Right lobe of liver (tissue), 6 donors: ENCODE measurements at regions not wholly inside any gene's neighbourhood (a gene's known extent, or its start where the extent isn't known, plus 50 kb on each side); places are given as distances from the start of the nearest gene placed in this dataset.

Source experiments
- ATAC-seq, 4 donors: fragments of 200-7000 bp; cut with Tn5 transposase; one replicate each; pipeline ENCODE4 v1.9.1; 2020; ENCODE audit warnings: mild to moderate bottlenecking in 4 of 4, moderate library complexity in 4 of 4
- DNase-seq, 3 donors: peaks; one replicate each; pipeline ENCODE4 v3.0.0-alpha.2; 2020
- H3K27ac ChIP-seq, 3 donors: fragments of 200-600 bp; one replicate each; pipeline ENCODE4 v1.8.0; 2022
- H3K27me3 ChIP-seq, 2 donors: fragments of 200-600 bp; one replicate each; pipeline ENCODE4 v1.8.0; 2022
- H3K36me3 ChIP-seq, 4 donors: fragments of 200-600 bp; sonication (generic) in 1 of 4; one replicate each; pipeline versions ENCODE4 v1.5.1 to v1.8.0; 2017 to 2022; ENCODE audit warnings: control low read depth in 1 of 4
- H3K4me1 ChIP-seq, 4 donors: fragments of 200-600 bp; sonication (generic) in 1 of 4; one replicate each; pipeline versions ENCODE4 v1.5.1 to v1.8.0; 2017 to 2022; ENCODE audit warnings: control low read depth in 1 of 4
- H3K4me3 ChIP-seq, 3 donors: fragments of 200-600 bp; one replicate each; pipeline ENCODE4 v1.8.0; 2022
- H3K9me3 ChIP-seq, 4 donors: fragments of 200-600 bp; sonication (generic) in 1 of 4; one replicate each; pipeline versions ENCODE4 v1.5.1 to v1.8.0; 2017 to 2022; ENCODE audit warnings: control low read depth in 1 of 4
- POLR2A ChIP-seq: fragments of 450-650 bp; IDR thresholded peaks from one replicate; pipeline ENCODE4 v1.6.1; 2017; ENCODE audit warnings: antibody characterized with exemption, mild to moderate bottlenecking
- WGBS: methylation state at CpG from one replicate; pipeline ENCODE4 v1.1.6; 2018; ENCODE audit warnings: low coverage, low lambda C conversion rate; ENCODE audit not compliant: insufficient coverage; ENCODE audit errors: missing lambda C conversion rate; 5-methylcytosine and 5-hydroxymethylcytosine counted together
- intact Hi-C, 2 donors: fragments of 100-400 bp; cut with DNase I; formaldehyde crosslinking; loops; one replicate each; pipeline versions ENCODE4 v1.11.2 to v1.14.1; 2022
- TF ChIP-seq, protein P1 (sequence below), 4 donors: fragments of 200-600 bp in 3 of 4; fragments of 450-650 bp in 1 of 4; IDR thresholded peaks; one replicate each; pipeline versions ENCODE4 v1.5.1 to v1.8.0; 2016 to 2022; ENCODE audit warnings: antibody characterized with exemption in 4 of 4, mild to moderate bottlenecking in 2 of 4
- donor health status: DM: no; HTN: yes; CAD: no.
- donor health status: DM: no; HTN: no; CAD: no.
- donor health status: DM: no; HTN: no; CAD: no.
- donor health status: DM: no; HTN: yes; CAD: no.
- donor health status: DM: no; HTN: yes; CAD: no.

DNA sequence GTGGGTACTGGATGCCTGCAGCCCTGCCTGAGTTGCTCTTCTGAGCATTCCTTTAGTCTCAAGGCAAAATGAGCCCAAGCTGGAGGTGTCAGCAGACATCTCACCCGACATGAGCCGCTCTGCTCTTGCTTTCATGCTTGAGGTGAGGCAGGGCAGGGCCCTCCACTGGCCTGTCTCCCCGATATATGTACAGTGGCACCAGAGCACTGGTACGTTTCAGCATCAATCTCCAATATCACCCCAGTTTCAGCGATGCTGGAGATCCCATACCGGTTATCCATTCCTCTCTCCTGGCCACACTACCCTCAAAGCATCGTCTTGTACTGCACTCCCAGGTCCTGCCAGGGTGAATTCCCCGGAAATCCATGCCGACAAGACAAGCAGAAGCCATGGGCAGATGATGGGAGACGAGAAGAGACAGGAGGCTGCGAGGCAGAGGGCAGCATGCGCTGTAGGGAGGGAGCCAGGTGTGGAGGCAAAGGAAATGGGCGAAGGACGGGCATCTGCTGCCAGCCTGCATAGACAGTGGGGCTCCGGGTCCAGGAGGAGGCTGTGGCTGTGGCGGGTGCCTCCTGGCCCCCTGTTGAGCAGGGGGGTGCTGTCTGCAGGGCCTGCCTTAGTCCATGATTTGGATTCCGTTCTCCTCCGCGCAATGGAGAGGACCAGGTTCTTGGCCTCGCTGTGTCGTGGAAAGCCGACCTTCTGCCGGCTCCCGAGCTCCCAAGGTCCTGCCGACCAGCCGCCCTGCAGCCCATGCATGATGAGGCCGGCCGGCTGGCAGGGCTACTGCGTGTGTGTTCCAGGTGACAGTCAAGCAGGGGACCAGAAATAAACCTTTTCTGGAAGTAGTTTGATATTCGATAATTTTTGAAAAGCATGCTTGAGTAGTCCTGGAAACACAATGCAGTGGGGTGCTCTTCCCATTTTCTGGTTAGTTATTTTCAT is 152.2 kb upstream of the IRX2 start:
- no peak for ATAC-seq
- no peak overlapping the region for H3K4me3 ChIP-seq
- WGBS, result 53% methylated on average over 12 of the region's 30 CpGs
- no peaks in the 10 kb centered on the region for H3K9me3 ChIP-seq
- H3K4me1 ChIP-seq, result no peaks in the 10 kb centered on the region
- TF ChIP-seq POLR2A, result no peak
- TF ChIP-seq, protein P1, sequence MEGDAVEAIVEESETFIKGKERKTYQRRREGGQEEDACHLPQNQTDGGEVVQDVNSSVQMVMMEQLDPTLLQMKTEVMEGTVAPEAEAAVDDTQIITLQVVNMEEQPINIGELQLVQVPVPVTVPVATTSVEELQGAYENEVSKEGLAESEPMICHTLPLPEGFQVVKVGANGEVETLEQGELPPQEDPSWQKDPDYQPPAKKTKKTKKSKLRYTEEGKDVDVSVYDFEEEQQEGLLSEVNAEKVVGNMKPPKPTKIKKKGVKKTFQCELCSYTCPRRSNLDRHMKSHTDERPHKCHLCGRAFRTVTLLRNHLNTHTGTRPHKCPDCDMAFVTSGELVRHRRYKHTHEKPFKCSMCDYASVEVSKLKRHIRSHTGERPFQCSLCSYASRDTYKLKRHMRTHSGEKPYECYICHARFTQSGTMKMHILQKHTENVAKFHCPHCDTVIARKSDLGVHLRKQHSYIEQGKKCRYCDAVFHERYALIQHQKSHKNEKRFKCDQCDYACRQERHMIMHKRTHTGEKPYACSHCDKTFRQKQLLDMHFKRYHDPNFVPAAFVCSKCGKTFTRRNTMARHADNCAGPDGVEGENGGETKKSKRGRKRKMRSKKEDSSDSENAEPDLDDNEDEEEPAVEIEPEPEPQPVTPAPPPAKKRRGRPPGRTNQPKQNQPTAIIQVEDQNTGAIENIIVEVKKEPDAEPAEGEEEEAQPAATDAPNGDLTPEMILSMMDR (IDR thresholded peaks at IDR 0.05), result no peak
- peak in 1 of 3 donors; percentile 28 for DNase-seq
- no peak overlapping the region for H3K27ac ChIP-seq
- no peaks in the 10 kb centered on the region for H3K27me3 ChIP-seq
- intact Hi-C loops, result no loop called here
- H3K36me3 ChIP-seq, result no peaks in the 10 kb centered on the region

DNA sequence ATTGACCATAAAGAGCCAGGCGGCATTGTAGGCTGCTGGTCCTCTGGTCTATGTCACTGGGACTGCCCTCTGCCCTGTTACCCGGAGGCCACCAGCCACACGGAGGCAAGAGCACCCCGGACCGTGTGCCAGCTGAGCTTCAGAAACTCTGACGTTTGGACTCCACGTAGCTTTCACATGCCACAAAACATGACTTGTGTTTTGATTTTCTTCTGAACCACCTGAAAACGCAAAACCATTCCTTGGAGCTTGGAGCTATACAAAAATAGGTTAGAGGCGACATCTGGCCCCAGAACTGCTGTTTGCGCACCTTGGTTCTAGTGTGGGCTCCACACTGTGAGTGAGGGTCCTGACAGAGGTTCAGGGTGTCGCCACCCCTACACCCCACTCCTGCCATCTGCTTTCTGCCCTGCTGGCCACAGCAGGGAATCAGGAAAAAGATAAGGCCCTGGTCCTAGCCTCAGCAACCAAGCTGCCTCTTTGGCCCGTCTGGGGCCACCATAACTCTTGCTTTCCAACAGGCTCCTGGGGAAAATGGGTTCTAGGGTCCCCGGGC is 151.3 kb upstream of the IRX2 start:
- peak in 1 of 3 donors; percentile 23 for DNase-seq
- intact Hi-C loops, result no loop called here

DNA sequence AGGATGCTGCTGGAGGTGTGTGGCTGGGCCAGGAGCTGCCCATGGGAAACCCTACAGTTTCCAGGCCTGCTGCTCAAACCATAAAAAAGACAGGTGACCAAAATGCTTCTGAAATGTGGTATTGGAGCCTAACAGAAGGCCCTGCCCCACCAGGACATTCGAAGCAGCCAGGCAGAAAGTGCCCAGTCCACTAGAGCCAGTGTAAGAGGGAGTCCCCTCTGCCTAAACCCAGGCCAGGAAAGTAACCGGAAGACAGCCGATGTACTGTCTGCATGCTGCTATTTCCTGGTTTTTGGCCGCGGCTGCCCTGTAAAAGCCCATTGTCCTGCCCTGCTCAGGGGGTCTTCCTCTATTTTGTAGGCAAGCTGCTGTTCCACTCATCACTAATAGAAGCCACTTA is 150.7 kb upstream of the IRX2 start:
- no peaks in the 10 kb centered on the region for H3K36me3 ChIP-seq
- TF ChIP-seq, protein P1 (IDR thresholded peaks at IDR 0.05), result no peak
- no peak for TF ChIP-seq POLR2A
- H3K9me3 ChIP-seq, result no peaks in the 10 kb centered on the region
- 44% methylated on average over 2 of the region's 5 CpGs for WGBS
- H3K4me1 ChIP-seq, result no peaks in the 10 kb centered on the region
- H3K4me3 ChIP-seq, result no peak overlapping the region
- DNase-seq (peak in 1 of 3 donors; percentile 7), ATAC-seq (no peak)
- no peak overlapping the region for H3K27ac ChIP-seq
- no peaks in the 10 kb centered on the region for H3K27me3 ChIP-seq
- intact Hi-C loops, result no loop called here

More for the DNA sequence above, 151.3 kb upstream of the IRX2 start:
- Histone ChIP-seq H3K36me3 (no peaks in the 10 kb centered on the region), H3K27me3 (no peaks in the 10 kb centered on the region), H3K27ac (no peak overlapping the region), H3K9me3 (no peaks in the 10 kb centered on the region), H3K4me1 (no peaks in the 10 kb centered on the region), H3K4me3 (no peak overlapping the region)
- TF ChIP-seq, protein P1 (IDR thresholded peaks at IDR 0.05), result no peak
- TF ChIP-seq POLR2A, result no peak
- WGBS, result 67% methylated on average over 11 of the region's 13 CpGs
- ATAC-seq, result no peak

DNA sequence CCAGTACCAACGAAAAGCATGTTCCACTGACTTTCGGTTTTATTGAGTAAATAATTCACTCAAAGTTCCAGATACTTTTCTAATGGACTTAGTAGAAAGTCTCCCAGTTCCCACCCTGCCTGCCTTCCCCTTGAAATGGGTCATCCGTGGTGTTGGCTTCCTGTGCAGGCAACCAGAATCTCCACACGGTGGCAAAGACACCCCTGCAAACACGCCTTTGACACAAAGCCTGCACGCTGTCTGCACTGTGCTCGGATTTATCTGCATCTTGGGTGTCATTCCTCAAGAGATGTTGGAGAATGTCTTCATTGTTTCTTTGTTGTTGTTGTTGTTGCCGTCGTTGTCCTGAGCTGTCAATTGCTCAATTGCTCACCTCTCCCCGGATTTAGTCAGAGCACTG is 150.0 kb upstream of the IRX2 start:
- no peaks in the 10 kb centered on the region for H3K9me3 ChIP-seq
- H3K4me3 ChIP-seq, result no peak overlapping the region
- intact Hi-C loops, result no loop called here
- WGBS, result 65% methylated on average over 9 of the region's 10 CpGs
- no peaks in the 10 kb centered on the region for H3K4me1 ChIP-seq
- no peaks in the 10 kb centered on the region for H3K36me3 ChIP-seq
- H3K27ac ChIP-seq, result no peak overlapping the region
- DNase-seq, result no peak
- no peak for TF ChIP-seq POLR2A
- TF ChIP-seq, protein P1 (IDR thresholded peaks at IDR 0.05), result no peak
- ATAC-seq, result no peak
- no peaks in the 10 kb centered on the region for H3K27me3 ChIP-seq
